Esophagus squamous epithelium (tissue), 4 donors: ENCODE measurements at regions not wholly inside any gene's neighbourhood (a gene's known extent, or its start where the extent isn't known, plus 50 kb on each side); places are given as distances from the start of the nearest gene placed in this dataset.

ENCODE experiments used
- CTCF ChIP-seq, 6 experiments: fragments of 450-650 bp in 4 of 6; fragments of 200-600 bp in 2 of 6; sonication (generic) in 2 of 6; IDR thresholded peaks; one replicate each; pipeline ENCODE4 v1.5.1; 2016 to 2019; ENCODE audit warnings: antibody characterized with exemption in 6 of 6, mild to moderate bottlenecking in 4 of 6, moderate library complexity in 4 of 6
- POLR2A ChIP-seq, 4 donors: fragments of 450-650 bp; IDR thresholded peaks; one replicate each; pipeline ENCODE4 v1.6.1; 2017; ENCODE audit warnings: antibody characterized with exemption in 4 of 4, mild to moderate bottlenecking in 4 of 4, moderate library complexity in 3 of 4

GRCh38 chr7:153012203-153012602, 252.7 kb downstream of the ACTR3B start:
- TF ChIP-seq CTCF (IDR thresholded peaks at IDR 0.05), result no peak
- no peak for TF ChIP-seq POLR2A (IDR thresholded peaks at IDR 0.05)
